ENCODE measurements at regions not wholly inside any gene's neighbourhood (a gene's known extent, or its start where the extent isn't known, plus 50 kb on each side); places are given as distances from the start of the nearest gene placed in this dataset.
"Not testable (repeated sequence)": the region's sequence is repeated elsewhere in the genome, so short reads cannot be mapped to it uniquely, and the experiment has no call there.

DNA sequence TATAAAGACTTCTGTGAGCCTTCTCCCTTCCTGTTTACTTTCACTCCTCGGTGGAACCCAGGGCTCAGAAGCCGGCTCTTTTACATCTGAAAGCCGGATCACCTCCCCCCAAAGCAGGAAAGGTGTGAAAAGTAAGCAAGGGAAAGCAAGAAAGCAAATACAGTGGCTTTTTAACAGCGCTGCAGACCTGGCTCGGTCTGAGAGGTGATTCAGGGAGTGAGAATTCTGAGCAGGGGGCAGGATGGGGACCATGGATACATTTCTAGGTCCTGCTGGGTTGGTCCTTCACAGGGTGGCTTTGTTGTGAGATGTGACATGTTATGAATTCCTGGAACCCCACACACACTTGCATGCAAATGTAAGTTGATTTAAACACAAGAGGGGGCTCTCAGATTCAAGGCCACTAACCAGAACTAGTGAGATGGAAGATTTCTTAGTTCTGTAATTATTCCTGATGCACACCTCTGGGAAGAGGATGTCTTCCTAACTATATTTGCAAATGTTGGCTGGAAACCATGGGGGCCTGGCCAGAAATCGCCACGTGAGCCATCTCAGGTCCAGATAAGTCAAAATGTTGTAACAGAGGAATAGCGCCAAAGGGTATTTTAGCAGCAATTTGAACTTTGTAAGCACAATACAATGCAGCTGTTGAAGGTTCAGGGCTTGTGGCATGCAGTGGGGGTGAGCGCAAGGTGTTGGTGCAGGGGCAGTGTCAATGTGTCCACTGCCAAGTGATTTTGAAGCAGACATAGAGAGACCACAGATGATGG lies 670.1 kb upstream of the LCORL start:
- TF ChIP-seq, protein P1, sequence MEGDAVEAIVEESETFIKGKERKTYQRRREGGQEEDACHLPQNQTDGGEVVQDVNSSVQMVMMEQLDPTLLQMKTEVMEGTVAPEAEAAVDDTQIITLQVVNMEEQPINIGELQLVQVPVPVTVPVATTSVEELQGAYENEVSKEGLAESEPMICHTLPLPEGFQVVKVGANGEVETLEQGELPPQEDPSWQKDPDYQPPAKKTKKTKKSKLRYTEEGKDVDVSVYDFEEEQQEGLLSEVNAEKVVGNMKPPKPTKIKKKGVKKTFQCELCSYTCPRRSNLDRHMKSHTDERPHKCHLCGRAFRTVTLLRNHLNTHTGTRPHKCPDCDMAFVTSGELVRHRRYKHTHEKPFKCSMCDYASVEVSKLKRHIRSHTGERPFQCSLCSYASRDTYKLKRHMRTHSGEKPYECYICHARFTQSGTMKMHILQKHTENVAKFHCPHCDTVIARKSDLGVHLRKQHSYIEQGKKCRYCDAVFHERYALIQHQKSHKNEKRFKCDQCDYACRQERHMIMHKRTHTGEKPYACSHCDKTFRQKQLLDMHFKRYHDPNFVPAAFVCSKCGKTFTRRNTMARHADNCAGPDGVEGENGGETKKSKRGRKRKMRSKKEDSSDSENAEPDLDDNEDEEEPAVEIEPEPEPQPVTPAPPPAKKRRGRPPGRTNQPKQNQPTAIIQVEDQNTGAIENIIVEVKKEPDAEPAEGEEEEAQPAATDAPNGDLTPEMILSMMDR (IDR thresholded peaks at IDR 0.05; ENCODE audit: unreplicated experiment): no peak
- Mint-ChIP-seq H3K27ac (peak overlapping the region; percentile 50), H3K36me3 (no peaks in the 10 kb centered on the region), H3K4me1 (peaks cover 42% of the 10 kb centered on the region), H3K4me3 (no peak overlapping the region), H3K27me3 (ENCODE audit: low read depth) (no peaks in the 10 kb centered on the region), H3K9me3 (no peaks in the 10 kb centered on the region)
- no peak for DNase-seq (ENCODE audit: low spot score in 2 of 2, unreplicated experiment in 2 of 2)

- TF ChIP-seq, protein P1 (IDR thresholded peaks at IDR 0.05; ENCODE audit: unreplicated experiment): no peak
- H3K4me1 Mint-ChIP-seq: peaks cover 49% of the 10 kb centered on the region
- H3K9me3 Mint-ChIP-seq: no peaks in the 10 kb centered on the region
- H3K4me3 Mint-ChIP-seq: no peak overlapping the region
- DNase-seq (ENCODE audit: low spot score in 2 of 2, unreplicated experiment in 2 of 2): no peak
- peak overlapping the region; percentile 50 for H3K27ac Mint-ChIP-seq
- H3K36me3 Mint-ChIP-seq: no peaks in the 10 kb centered on the region
- no peaks in the 10 kb centered on the region for H3K27me3 Mint-ChIP-seq (ENCODE audit: low read depth)
These were observed 668.9 kb upstream of the LCORL start for GRCh38 chr4:18690291-18690955.

- peak overlapping the region; percentile 5 for H3K27ac Mint-ChIP-seq
- H3K4me3 Mint-ChIP-seq: no peak overlapping the region
- no peaks in the 10 kb centered on the region for H3K27me3 Mint-ChIP-seq (ENCODE audit: low read depth)
These were observed 668.0 kb upstream of the LCORL start for GRCh38 chr4:18689308-18690115.

DNA sequence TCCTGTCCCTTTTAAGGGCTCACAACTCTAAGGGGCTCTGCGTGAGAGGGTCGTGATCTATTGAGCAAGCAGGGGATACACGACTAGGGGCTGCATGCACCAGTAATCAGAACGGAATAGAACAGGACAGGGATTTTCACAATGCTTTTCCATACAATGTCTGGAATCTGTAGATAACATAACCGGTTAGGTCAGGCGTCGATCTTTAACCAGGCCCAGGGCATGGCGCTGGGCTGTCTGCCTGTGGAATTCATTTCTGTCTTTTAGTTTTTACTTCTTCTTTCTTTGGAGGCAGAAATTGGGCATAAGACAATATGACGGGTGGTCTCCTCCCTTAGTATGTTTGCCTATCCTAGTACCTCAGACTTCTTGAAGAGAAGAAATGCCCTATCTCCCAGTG lies 666.8 kb upstream of the LCORL start:
- DNase-seq (ENCODE audit: low spot score in 2 of 2, unreplicated experiment in 2 of 2); H3K9me3 Mint-ChIP-seq; H3K27me3 Mint-ChIP-seq (ENCODE audit: low read depth); H3K4me3 Mint-ChIP-seq; H3K36me3 Mint-ChIP-seq: not testable (repeated sequence)
- Mint-ChIP-seq H3K27ac (peak overlapping the region; percentile 61), H3K4me1 (peaks cover 49% of the 10 kb centered on the region)

More at GRCh38 chr4:18689308-18690115, 668.0 kb upstream of the LCORL start:
- DNase-seq (ENCODE audit: low spot score in 2 of 2, unreplicated experiment in 2 of 2): peak; percentile 37 to 80
- TF ChIP-seq, protein P1 (IDR thresholded peaks at IDR 0.05; ENCODE audit: unreplicated experiment): peak; percentile 95
- Mint-ChIP-seq H3K4me1 (peaks cover 49% of the 10 kb centered on the region), H3K36me3 (no peaks in the 10 kb centered on the region), H3K9me3 (no peaks in the 10 kb centered on the region)

DNA sequence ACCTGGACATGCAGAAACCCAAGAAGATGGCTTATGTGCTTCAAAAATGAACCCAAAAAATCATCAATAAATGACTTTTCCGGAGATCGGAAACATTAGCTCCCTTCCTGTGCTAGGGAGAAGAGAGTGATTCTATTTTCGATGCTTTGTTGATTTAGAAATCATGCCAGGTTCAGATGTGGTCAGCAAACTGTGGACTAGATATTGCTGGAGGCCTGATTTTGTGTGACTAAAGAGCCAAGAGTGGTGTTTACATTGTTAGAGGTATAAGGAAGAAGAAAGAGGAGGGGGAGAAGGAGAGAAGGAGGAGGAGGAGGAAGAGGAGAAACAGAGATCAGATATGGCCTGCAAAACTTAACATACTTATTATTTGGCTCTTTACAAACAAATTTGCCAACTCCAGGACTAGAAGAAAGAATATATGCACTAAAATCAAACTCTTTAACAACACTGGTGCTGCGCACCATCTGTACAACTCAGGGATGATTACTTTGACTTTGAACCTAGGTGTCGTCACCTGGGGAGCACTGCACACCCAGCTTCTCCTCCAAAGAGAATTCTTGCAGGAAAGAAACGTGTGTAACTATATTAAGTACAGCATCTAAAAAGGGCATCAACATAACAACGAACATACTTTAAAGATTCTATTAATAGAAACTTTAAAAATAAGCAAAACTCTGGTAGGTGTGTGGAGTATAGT lies 664.9 kb upstream of the LCORL start:
- H3K27ac Mint-ChIP-seq: no peak overlapping the region
- no peak overlapping the region for H3K4me3 Mint-ChIP-seq
- DNase-seq (ENCODE audit: low spot score in 2 of 2, unreplicated experiment in 2 of 2): no peak
- peaks cover 43% of the 10 kb centered on the region for H3K4me1 Mint-ChIP-seq
- H3K27me3 Mint-ChIP-seq (ENCODE audit: low read depth): no peaks in the 10 kb centered on the region
- TF ChIP-seq, protein P1 (IDR thresholded peaks at IDR 0.05; ENCODE audit: unreplicated experiment): no peak
- H3K9me3 Mint-ChIP-seq: no peaks in the 10 kb centered on the region
- H3K36me3 Mint-ChIP-seq: no peaks in the 10 kb centered on the region
